ENCODE measurements at regions not wholly inside any gene's neighbourhood (a gene's known extent, or its start where the extent isn't known, plus 50 kb on each side); places are given as distances from the start of the nearest gene placed in this dataset.

- no peak for TF ChIP-seq CTCF (conservative IDR thresholded peaks at IDR 0.05; ENCODE audit: low read depth in 2 of 2)
- TF ChIP-seq EZH2phosphoT487 (IDR thresholded peaks at IDR 0.05; ENCODE audit: unreplicated experiment), result no peak
Measured at GRCh38 chr4:62194342-62194741, 994.2 kb downstream of the ADGRL3 start.
